ENCODE measurements at regions not wholly inside any gene's neighbourhood (a gene's known extent, or its start where the extent isn't known, plus 50 kb on each side); places are given as distances from the start of the nearest gene placed in this dataset.

- no peaks in the 10 kb centered on the region for H3K36me3 ChIP-seq
- no peaks in the 10 kb centered on the region for H3K27me3 ChIP-seq
- H3K9me3 ChIP-seq: no peaks in the 10 kb centered on the region
- no peaks in the 10 kb centered on the region for H3K4me1 ChIP-seq
- no peak overlapping the region for H3K4me3 ChIP-seq
- intact Hi-C loops (cut with DNase I): no loop called here
- DNase-seq (no peak), ATAC-seq (peak in 1 of 4 donors; percentile 31)
- no peak for TF ChIP-seq POLR2A (IDR thresholded peaks at IDR 0.05)
- no peak for TF ChIP-seq CTCF (IDR thresholded peaks at IDR 0.05)
- WGBS (ENCODE audit: insufficient coverage, low coverage, low lambda C conversion rate, missing lambda C conversion rate): 88% methylated on average over 11 of the region's 41 CpGs
- no peak overlapping the region for H3K27ac ChIP-seq
Observed at GRCh38 chr2:33727361-33728032, 128.4 kb upstream of the FAM98A start.

- Histone ChIP-seq H3K27me3 (no peaks in the 10 kb centered on the region), H3K4me3 (no peak overlapping the region), H3K36me3 (no peaks in the 10 kb centered on the region), H3K9me3 (no peaks in the 10 kb centered on the region), H3K4me1 (no peaks in the 10 kb centered on the region), H3K27ac (no peak overlapping the region)
- no peak for TF ChIP-seq CTCF (IDR thresholded peaks at IDR 0.05)
- TF ChIP-seq POLR2A (IDR thresholded peaks at IDR 0.05): no peak
- ATAC-seq: no peak
- 25% methylated on average over 2 of the region's 8 CpGs for WGBS (ENCODE audit: insufficient coverage, low coverage, low lambda C conversion rate, missing lambda C conversion rate)
- intact Hi-C loops (cut with DNase I): no loop called here
- DNase-seq: no peak
Observed at GRCh38 chr2:33726415-33726814, 127.3 kb upstream of the FAM98A start.

- no peak overlapping the region for H3K4me3 ChIP-seq
- intact Hi-C loops (cut with DNase I): no loop called here
- WGBS (ENCODE audit: insufficient coverage, low coverage, low lambda C conversion rate, missing lambda C conversion rate): 56% methylated on average over 3 of the region's 3 CpGs
Observed at GRCh38 chr2:33723329-33723728, 124.2 kb upstream of the FAM98A start.

GRCh38 chr2:33719067-33719466, 120.0 kb upstream of the FAM98A start:
- ATAC-seq: no peak
- H3K27ac ChIP-seq: no peak overlapping the region
- no peaks in the 10 kb centered on the region for H3K36me3 ChIP-seq
- 15% methylated on average over 2 of the region's 2 CpGs for WGBS (ENCODE audit: insufficient coverage, low coverage, low lambda C conversion rate, missing lambda C conversion rate)
- intact Hi-C loops (cut with DNase I): no loop called here
- DNase-seq: no peak
- H3K9me3 ChIP-seq: no peaks in the 10 kb centered on the region
- H3K4me1 ChIP-seq: no peaks in the 10 kb centered on the region
- no peaks in the 10 kb centered on the region for H3K27me3 ChIP-seq
- no peak overlapping the region for H3K4me3 ChIP-seq
- TF ChIP-seq POLR2A (IDR thresholded peaks at IDR 0.05) (no peak), CTCF (IDR thresholded peaks at IDR 0.05) (no peak)

More at GRCh38 chr2:33723329-33723728, 124.2 kb upstream of the FAM98A start:
- H3K36me3 ChIP-seq: no peaks in the 10 kb centered on the region
- ATAC-seq (no peak), DNase-seq (no peak)
- TF ChIP-seq CTCF (IDR thresholded peaks at IDR 0.05) (no peak), POLR2A (IDR thresholded peaks at IDR 0.05) (no peak)
- no peak overlapping the region for H3K27ac ChIP-seq
- no peaks in the 10 kb centered on the region for H3K9me3 ChIP-seq
- no peaks in the 10 kb centered on the region for H3K4me1 ChIP-seq
- no peaks in the 10 kb centered on the region for H3K27me3 ChIP-seq

All from right lobe of liver (tissue), 6 donors.